SHP77 treated with DMSO at 0.1 percent for 48 hours (cell line): ENCODE measurements at regions not wholly inside any gene's neighbourhood (a gene's known extent, or its start where the extent isn't known, plus 50 kb on each side); places are given as distances from the start of the nearest gene placed in this dataset.

Experiments
- DNase-seq: peaks from one replicate; lab custom pipeline; 2025; lab: John Stamatoyannopoulos, UW

GRCh38 chr6:4587171-4587570 is 189.0 kb upstream of the CDYL start:
- no peak for DNase-seq

GRCh38 chr6:4586469-4586859 is 189.7 kb upstream of the CDYL start:
- no peak for DNase-seq

GRCh38 chr6:4585682-4586468 is 190.3 kb upstream of the CDYL start:
- no peak for DNase-seq

- no peak for DNase-seq
These were observed 191.4 kb upstream of the CDYL start for GRCh38 chr6:4584801-4585200.

GRCh38 chr6:4582506-4583417 is 193.4 kb upstream of the CDYL start:
- no peak for DNase-seq

- DNase-seq: no peak
These were observed 194.5 kb upstream of the CDYL start for GRCh38 chr6:4581468-4582385.

GRCh38 chr6:4580361-4580760 is 195.8 kb upstream of the CDYL start:
- no peak for DNase-seq

GRCh38 chr6:4577406-4577805 is 198.8 kb upstream of the CDYL start:
- DNase-seq: no peak

GRCh38 chr6:4575714-4576113 is 200.5 kb upstream of the CDYL start:
- no peak for DNase-seq

- no peak for DNase-seq
These were observed 202.2 kb upstream of the CDYL start for GRCh38 chr6:4574007-4574406.

GRCh38 chr6:4571011-4571410 is 205.2 kb upstream of the CDYL start:
- no peak for DNase-seq

- no peak for DNase-seq
These were observed 208.1 kb upstream of the CDYL start for GRCh38 chr6:4568138-4568537.

- no peak for DNase-seq
These were observed 209.1 kb upstream of the CDYL start for GRCh38 chr6:4567141-4567540.

GRCh38 chr6:4565301-4566250 is 210.6 kb upstream of the CDYL start:
- DNase-seq: no peak

GRCh38 chr6:4564801-4565271 is 211.4 kb upstream of the CDYL start:
- no peak for DNase-seq

- DNase-seq: no peak
These were observed 212.3 kb upstream of the CDYL start for GRCh38 chr6:4563877-4564276.

GRCh38 chr6:4563156-4563555 is 213.0 kb upstream of the CDYL start:
- no peak for DNase-seq

GRCh38 chr6:4561773-4562400 is 214.3 kb upstream of the CDYL start:
- DNase-seq: no peak

- no peak for DNase-seq
These were observed 215.1 kb upstream of the CDYL start for GRCh38 chr6:4561078-4561435.
